Activated effector memory CD4-positive, alpha-beta T cell treated with anti-CD3 and anti-CD28 coated beads, Interleukin-2, amount 50 U/mL, for 16 hours (primary cell): ENCODE measurements at regions not wholly inside any gene's neighbourhood (a gene's known extent, or its start where the extent isn't known, plus 50 kb on each side); places are given as distances from the start of the nearest gene placed in this dataset.

ENCODE experiments used
- DNase-seq: peaks from one replicate; pipeline ENCODE4 v3.0.0-alpha.2; 2020

DNA sequence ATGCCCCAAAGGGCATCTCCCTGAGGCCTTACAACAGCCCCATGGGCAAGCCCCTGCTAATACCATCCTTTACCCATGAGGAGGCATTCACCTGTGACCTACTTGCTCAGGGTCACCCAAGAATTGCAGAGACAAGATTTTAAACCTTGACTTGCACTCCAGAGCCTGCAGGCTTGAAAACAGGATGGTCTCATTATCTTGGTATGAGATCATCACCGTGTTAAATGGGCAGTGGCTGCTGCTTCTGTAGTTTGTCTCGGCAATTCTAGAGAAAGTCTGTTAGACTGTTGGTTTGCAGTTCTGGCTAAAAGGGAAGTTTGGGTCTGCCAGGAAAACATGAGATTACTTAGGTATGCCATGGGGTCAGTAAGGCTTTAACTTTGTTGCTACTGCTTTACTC, 698.9 kb downstream of the GALR1 start:
- no peak for DNase-seq

- DNase-seq, result no peak
Measured at GRCh38 chr18:77949355-77949973, 699.8 kb downstream of the GALR1 start.

GRCh38 chr18:77959248-77959647, 709.6 kb downstream of the GALR1 start:
- no peak for DNase-seq

DNA sequence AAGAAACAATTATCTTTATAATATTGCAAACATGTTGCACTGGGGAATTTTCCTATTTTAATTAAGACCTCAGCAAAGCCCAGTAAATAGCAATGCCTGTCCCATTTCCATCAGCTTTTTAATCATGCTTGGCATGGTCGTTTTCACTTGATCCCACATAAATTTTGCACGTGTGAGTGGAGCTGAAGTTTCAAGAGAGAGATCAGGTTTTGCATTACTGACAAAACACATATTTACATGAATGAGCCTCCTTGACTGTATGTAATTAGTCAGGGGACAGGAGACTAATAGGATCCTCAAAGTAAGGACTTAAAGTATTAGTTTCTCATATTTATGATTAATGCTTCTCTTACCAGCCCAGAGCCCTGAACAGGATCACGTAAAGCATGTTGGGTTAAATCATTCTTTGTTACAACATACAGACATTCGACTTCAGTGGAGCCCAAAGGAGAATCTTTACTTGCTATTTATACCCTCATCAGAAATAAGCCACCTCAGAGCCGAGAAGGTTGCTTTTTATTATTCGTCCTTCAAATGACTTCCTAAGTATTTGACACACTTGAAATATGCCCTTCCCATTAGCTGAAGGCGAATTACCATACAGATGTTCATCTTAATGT, 711.3 kb downstream of the GALR1 start:
- no peak for DNase-seq

DNA sequence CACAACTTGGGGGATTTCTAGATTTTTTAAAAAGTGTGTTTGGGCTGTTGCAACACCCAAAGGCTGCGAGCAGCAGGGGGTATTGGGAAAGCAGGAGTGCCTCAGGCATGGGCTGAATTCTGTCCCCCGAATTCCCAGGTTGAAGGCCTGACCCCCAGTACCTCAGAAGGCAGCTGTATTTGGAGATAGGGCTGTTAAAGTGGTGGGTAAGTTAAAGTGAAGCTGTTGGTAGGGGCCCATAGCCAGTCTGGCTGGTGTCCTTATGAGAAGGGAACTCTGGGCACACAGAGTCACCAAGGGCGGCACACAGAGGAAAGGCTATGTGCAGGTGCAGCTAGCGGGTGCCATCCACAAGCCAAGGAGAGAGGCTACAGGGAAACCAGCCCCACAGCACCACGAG, 717.4 kb downstream of the GALR1 start:
- DNase-seq, result no peak

GRCh38 chr18:77967791-77968190, 718.1 kb downstream of the GALR1 start:
- no peak for DNase-seq

DNA sequence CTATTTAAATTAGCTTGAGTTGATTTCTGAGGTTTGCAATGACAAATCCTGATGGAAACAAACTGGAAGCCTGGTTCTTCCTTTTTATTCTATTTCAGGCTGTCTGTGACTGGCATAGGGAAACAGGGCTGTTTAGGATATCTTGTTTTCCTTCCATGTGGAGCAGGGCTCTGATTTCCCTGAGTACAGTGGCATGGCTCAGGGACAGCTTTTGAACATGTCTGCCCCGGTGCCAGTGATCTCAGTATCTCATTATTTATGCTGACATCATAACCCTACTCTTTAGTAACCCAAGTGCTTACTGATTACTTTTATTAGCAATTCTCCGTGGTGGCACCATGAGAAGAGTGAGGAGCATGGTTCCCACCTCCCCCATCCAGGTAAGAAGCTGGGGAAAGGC, 720.3 kb downstream of the GALR1 start:
- DNase-seq, result no peak

DNA sequence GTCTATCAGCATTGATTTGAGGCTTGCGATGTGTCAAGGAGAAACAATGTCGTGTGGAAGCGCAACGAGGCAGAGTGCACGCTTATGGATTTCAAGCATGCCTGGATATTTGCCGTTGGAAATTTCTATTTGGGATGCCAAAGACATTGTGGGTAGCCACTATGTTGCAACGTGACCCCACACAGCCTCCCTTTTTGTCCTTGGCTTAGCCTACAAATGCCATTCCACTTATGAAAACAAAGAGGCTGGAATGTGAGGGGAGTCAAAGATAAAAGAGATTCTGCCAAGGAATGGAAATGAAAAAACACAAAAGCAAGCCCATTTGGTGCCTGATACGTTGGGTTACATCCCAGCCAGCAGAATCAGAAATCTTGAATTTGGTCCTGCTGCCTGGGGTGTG, 721.2 kb downstream of the GALR1 start:
- DNase-seq, result no peak

GRCh38 chr18:77973745-77974144, 724.1 kb downstream of the GALR1 start:
- DNase-seq, result no peak

GRCh38 chr18:77974329-77974728, 724.7 kb downstream of the GALR1 start:
- no peak for DNase-seq

GRCh38 chr18:77977331-77977730, 727.7 kb downstream of the GALR1 start:
- DNase-seq, result no peak

GRCh38 chr18:77980275-77980674, 730.6 kb downstream of the GALR1 start:
- DNase-seq, result no peak

- no peak for DNase-seq
Measured at GRCh38 chr18:77981874-77982273, 732.2 kb downstream of the GALR1 start.

DNA sequence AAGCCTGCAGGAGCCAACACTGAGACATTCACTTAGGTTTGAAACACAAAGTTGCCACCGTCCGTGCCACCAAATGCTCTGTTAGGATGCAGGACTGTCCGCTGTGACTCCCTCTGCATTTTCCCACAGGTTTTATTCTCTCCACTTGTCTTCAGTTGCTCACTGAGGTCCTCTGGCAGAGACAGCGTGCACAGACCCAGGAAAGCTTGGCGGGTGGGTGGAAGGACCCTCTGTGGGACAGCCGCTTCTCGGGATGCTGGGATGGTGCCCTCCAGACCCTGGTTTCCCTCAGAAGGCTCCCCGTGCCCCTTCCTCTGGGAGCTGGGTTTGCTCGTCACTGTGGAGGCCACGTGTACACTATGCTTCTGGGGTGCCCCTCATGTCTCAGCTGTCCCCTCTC, 733.6 kb downstream of the GALR1 start:
- DNase-seq, result no peak

GRCh38 chr18:77984178-77984577, 734.5 kb downstream of the GALR1 start:
- DNase-seq, result no peak

- DNase-seq, result no peak
Measured at GRCh38 chr18:77984833-77985232, 735.2 kb downstream of the GALR1 start.

GRCh38 chr18:77985526-77986281, 736.1 kb downstream of the GALR1 start:
- DNase-seq, result no peak

GRCh38 chr18:77990131-77990530, 740.5 kb downstream of the GALR1 start:
- no peak for DNase-seq

DNA sequence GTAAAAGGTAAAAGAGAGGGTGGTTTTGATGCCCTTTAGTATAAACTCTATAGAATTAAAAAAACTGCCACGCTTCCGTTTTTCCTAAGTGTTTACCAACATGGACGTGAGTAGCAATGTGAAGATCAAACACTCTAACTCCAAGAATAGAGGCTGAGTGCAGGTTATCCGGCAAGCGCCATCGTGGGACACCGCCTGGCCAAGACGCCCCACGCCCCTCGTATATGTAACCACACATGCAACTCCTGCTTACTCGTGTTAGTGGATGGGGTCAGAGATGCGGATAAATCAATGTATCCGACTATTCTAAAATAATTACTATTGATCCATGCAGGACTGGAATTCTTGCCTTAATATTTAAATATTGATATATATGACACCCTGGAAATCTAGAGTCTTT, 741.3 kb downstream of the GALR1 start:
- DNase-seq, result no peak

GRCh38 chr18:77992057-77992456, 742.4 kb downstream of the GALR1 start:
- DNase-seq, result no peak

DNA sequence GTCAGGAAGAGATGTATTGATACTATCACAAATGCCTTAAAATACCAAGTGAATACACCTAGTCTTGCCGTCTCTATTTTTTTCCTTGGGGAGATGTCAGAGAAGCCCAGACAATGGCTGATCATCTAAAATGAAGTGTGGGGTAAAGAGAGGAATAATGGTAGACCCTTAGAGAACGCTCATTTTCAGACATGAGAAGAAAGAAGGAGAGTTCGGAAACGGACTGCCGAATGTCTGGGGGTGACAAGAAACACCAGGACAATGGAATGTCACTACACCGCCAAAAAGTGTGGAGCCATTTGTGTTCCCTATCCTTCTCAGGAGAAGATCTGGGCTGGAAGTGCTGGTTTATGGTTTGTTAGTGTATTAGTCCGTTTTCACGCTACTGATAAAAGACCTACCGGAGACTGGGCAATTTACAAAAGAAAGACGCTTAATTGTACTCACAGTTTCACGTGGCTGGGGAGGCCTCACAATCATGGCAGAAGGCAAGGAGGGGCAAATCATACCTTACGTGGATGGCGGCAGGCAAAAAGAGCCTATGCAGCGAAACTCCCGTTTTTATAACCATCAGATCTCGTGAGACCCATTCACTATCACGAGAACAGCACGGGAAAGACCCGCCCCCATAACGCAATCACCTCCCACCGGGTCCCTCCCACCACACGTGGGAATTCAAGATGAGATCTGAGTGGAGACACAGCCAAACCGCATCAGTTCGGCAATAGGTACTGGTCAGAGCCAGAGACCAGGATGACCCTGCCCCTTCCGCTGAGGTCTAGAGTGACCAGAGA, 743.7 kb downstream of the GALR1 start:
- DNase-seq, result no peak

DNA sequence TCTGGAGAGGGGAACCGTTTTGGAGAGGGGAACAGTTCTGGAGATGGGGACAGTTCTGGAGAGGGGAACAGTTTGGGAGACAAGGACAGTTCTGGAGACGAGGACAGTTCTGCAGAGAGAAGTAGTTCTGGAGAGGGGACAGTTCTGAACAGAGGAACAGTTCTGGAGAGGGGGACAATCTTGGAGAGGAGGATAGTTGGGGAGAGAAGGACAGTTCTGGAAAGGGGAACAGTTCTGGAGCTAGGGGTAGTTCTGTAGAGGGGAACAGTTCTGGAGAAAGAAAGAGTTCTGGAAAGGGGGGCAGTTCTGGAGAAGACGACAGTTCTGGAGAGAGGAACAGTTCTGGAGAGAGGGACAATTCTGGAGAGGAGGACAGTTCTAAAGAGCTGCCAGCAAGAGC, 745.9 kb downstream of the GALR1 start:
- no peak for DNase-seq

DNA sequence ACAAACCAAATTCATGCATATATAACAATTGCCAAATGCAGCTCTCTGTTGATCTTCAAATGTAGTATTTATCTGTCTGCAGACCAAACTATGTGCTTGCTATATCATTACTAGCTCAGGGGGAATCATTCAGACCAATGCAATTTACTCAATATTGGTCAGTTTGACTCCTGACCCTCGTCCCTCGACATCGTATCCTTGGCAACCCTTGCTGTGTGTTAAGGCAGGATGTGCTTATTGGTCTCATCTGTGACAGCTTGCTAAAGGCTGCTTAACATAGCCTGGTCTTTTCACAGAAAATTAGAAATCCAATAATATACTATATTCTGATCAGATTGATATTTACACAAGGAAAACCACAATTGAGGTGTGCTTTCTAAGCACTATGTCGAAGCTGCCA, 747.1 kb downstream of the GALR1 start:
- DNase-seq, result no peak

DNA sequence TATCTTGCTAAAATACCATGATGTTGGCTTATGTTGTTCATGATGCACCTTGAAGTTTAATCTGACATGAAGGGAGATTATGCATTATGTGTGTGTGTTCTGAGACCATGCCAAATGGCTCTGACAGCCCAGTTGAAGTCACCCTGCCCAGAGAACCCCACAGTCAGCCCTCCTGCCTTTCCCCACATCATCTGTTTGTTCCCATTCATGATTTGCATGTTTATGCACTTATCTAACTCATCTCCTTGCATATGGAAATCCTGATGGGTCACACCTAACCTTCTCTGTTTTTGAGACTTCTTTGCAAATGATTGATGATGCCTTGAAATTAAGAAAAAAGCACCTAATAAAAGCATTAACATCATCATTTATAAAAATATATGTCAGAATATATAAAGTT, 752.2 kb downstream of the GALR1 start:
- DNase-seq, result no peak
